SK-N-SH (cell line): ENCODE measurements at regions not wholly inside any gene's neighbourhood (a gene's known extent, or its start where the extent isn't known, plus 50 kb on each side); places are given as distances from the start of the nearest gene placed in this dataset.

Experiments
- CTCF ChIA-PET: fragments of 300-600, 350-600 bp; formaldehyde crosslinking; extraction: SDS; loops from one replicate; lab custom pipeline; 2021; lab: Yijun Ruan, JAX
- POLR2A ChIA-PET: fragments of 350-600 bp; sonication (Branson Sonifier 250); formaldehyde crosslinking; extraction: SDS; loops from one replicate; lab custom pipeline; 2020; ENCODE audit warnings: antibody characterized with exemption, inconsistent platforms; lab: Yijun Ruan, JAX
- DNase-seq: peaks from one replicate; pipeline ENCODE4 v3.0.0; 2012
- H2AFZ ChIP-seq: fragments of 200-600 bp; sonication (generic); 2 replicates; pipeline ENCODE4 v1.8.1; 2016; ENCODE audit warnings: antibody characterized with exemption, mild to moderate bottlenecking, low read depth
- H3F3A ChIP-seq: fragments of 200-600 bp; sonication (generic); replicated peaks from 2 replicates; pipeline ENCODE3; 2016; ENCODE audit warnings: antibody characterized with exemption, mild to moderate bottlenecking; ENCODE audit not compliant: insufficient read depth
- H3K27ac ChIP-seq, 2 experiments: fragments of 200-500 bp in 1 of 2; fragments of 200-600 bp in 1 of 2; sonication (Bioruptor generic) in 1 of 2; sonication (generic), shearing (Covaris generic) in 1 of 2; 2 replicates each; pipeline versions ENCODE4 v1.5.1 to v1.6.1; 2014 to 2016; ENCODE audit warnings: low read depth in 2 of 2, inconsistent platforms in 1 of 2, low read length in 1 of 2, mild to moderate bottlenecking in 1 of 2, mixed read lengths in 1 of 2
- H3K27me3 ChIP-seq: fragments of 200-600 bp; sonication (generic), shearing (Covaris generic); 2 replicates; pipeline ENCODE4 v1.6.1; 2016; ENCODE audit warnings: mixed run types; ENCODE audit not compliant: insufficient read depth
- H3K36me3 ChIP-seq, 2 experiments: fragments of 200-500 bp in 1 of 2; fragments of 200-600 bp in 1 of 2; sonication (Bioruptor generic) in 1 of 2; sonication (generic) in 1 of 2; replicated peaks in 1 of 2; 2 replicates each; pipeline versions ENCODE3 to v1.5.1; 2014 to 2016; ENCODE audit warnings: low read length in 1 of 2, mild to moderate bottlenecking in 1 of 2; ENCODE audit not compliant: insufficient read depth in 2 of 2, control insufficient read depth in 1 of 2
- H3K4me1 ChIP-seq, 2 experiments: fragments of 200-500 bp in 1 of 2; fragments of 200-600 bp in 1 of 2; sonication (Bioruptor generic) in 1 of 2; sonication (generic), shearing (Covaris generic) in 1 of 2; 2 replicates each; pipeline versions ENCODE4 v1.5.1 to v1.6.1; 2014 to 2016; ENCODE audit warnings: low read depth in 1 of 2, low read length in 1 of 2, mixed run types in 1 of 2; ENCODE audit not compliant: insufficient read depth in 2 of 2, control insufficient read depth in 1 of 2
- H3K4me2 ChIP-seq: fragments of 200-600 bp; sonication (generic), shearing (Covaris generic); 2 replicates; pipeline ENCODE4 v1.6.1; 2017; ENCODE audit warnings: mixed run types
- H3K4me3 ChIP-seq, 2 experiments: fragments of 200-500 bp in 1 of 2; fragments of 200-600 bp in 1 of 2; sonication (Bioruptor generic) in 1 of 2; sonication (generic), shearing (Covaris generic) in 1 of 2; 2 replicates each; pipeline versions ENCODE4 v1.5.1 to v1.8.1; 2014 to 2016; ENCODE audit warnings: low read depth in 2 of 2, inconsistent platforms in 1 of 2, low read length in 1 of 2, mild to moderate bottlenecking in 1 of 2, mixed read lengths in 1 of 2, moderate library complexity in 1 of 2
- H3K79me2 ChIP-seq: fragments of 200-600 bp; sonication (generic); 2 replicates; pipeline ENCODE4 v1.8.1; 2017; ENCODE audit warnings: mild to moderate bottlenecking; ENCODE audit not compliant: insufficient read depth
- H3K9ac ChIP-seq: fragments of 200-600 bp; sonication (generic); 2 replicates; pipeline ENCODE4 v1.6.1; 2017; ENCODE audit warnings: mixed run types
- H3K9me2 ChIP-seq: fragments of 200-600 bp; sonication (generic); 2 replicates; pipeline ENCODE4 v1.6.1; 2017; ENCODE audit warnings: mixed run types
- H3K9me3 ChIP-seq: fragments of 200-600 bp; sonication (generic); 2 replicates; pipeline ENCODE4 v1.6.1; 2017; ENCODE audit warnings: mixed run types, mild to moderate bottlenecking, moderate library complexity
- H4K20me1 ChIP-seq: fragments of 200-600 bp; sonication (generic); 2 replicates; pipeline ENCODE4 v1.6.1; 2017; ENCODE audit warnings: mild to moderate bottlenecking, mixed run types; ENCODE audit not compliant: insufficient read depth
- ELF1 ChIP-seq: IDR thresholded peaks from 2 replicates; pipeline ENCODE4 v1.4.0; 2012
- EP300 ChIP-seq, 2 experiments: IDR thresholded peaks; 2 replicates each; pipeline versions ENCODE4 v1.4.0 to v1.6.1; 2012; ENCODE audit warnings: borderline replicate concordance in 1 of 2, low read depth in 1 of 2, low read length in 1 of 2
- FOXJ3 ChIP-seq: sonication (generic); formaldehyde crosslinking; IDR thresholded peaks from 2 replicates; pipeline ENCODE4 v1.5.1; 2020; ENCODE audit warnings: mild to moderate bottlenecking, missing genetic modification reagents
- GABPA ChIP-seq: IDR thresholded peaks from 2 replicates; pipeline ENCODE4 v1.4.0; 2012; ENCODE audit warnings: low read depth, mild to moderate bottlenecking
- GATA2 ChIP-seq: sonication (generic); formaldehyde crosslinking; IDR thresholded peaks from 2 replicates; pipeline ENCODE4 v1.5.0; 2020; ENCODE audit warnings: mild to moderate bottlenecking, missing genetic modification reagents
- JUND ChIP-seq: IDR thresholded peaks from 2 replicates; pipeline ENCODE4 v1.4.0; 2012
- MEF2A ChIP-seq: IDR thresholded peaks from 2 replicates; pipeline ENCODE4 v1.4.0; 2012; ENCODE audit warnings: low read depth, borderline replicate concordance
- RAD21 ChIP-seq: IDR thresholded peaks from 2 replicates; pipeline ENCODE4 v1.6.1; 2012; ENCODE audit warnings: mild to moderate bottlenecking, low read length
- REST ChIP-seq: IDR thresholded peaks from 2 replicates; pipeline ENCODE4 v1.6.1; 2012; ENCODE audit warnings: mild to moderate bottlenecking, low read depth, low read length, moderate library complexity
- RFX5 ChIP-seq: IDR thresholded peaks from 2 replicates; pipeline ENCODE4 v1.6.1; 2012; ENCODE audit warnings: mild to moderate bottlenecking, improper control_type of control experiment, low read length
- SIN3A ChIP-seq: IDR thresholded peaks from 2 replicates; pipeline ENCODE4 v1.6.1; 2012; ENCODE audit warnings: low read depth, mild to moderate bottlenecking, low read length, moderate library complexity, borderline replicate concordance
- SMC3 ChIP-seq: IDR thresholded peaks from 2 replicates; pipeline ENCODE4 v1.6.1; 2012; ENCODE audit warnings: low read depth, low read length, improper control_type of control experiment
- TAF1 ChIP-seq: IDR thresholded peaks from 2 replicates; pipeline ENCODE4 v1.6.1; 2012; ENCODE audit warnings: low read depth, mild to moderate bottlenecking, low read length, moderate library complexity, borderline replicate concordance
- TCF12 ChIP-seq: IDR thresholded peaks from 2 replicates; pipeline ENCODE4 v1.4.0; 2012
- TEAD4 ChIP-seq: IDR thresholded peaks from 2 replicates; pipeline ENCODE4 v1.4.0; 2012; ENCODE audit warnings: mild to moderate bottlenecking, borderline replicate concordance; ENCODE audit not compliant: insufficient read depth
- USF1 ChIP-seq: IDR thresholded peaks from 2 replicates; pipeline ENCODE4 v1.4.0; 2012; ENCODE audit warnings: low read depth, borderline replicate concordance
- YY1 ChIP-seq: IDR thresholded peaks from 2 replicates; pipeline ENCODE4 v1.4.0; 2012; ENCODE audit warnings: low read depth, mild to moderate bottlenecking
- WGBS: methylation state at CpG from one replicate; pipeline ENCODE4 v1.1.6; 2017; ENCODE audit warnings: low lambda C conversion rate; 5-methylcytosine and 5-hydroxymethylcytosine counted together
- TF ChIP-seq, protein P1 (sequence below): IDR thresholded peaks from 2 replicates; pipeline ENCODE4 v1.4.0; 2012; ENCODE audit warnings: low read depth

DNA sequence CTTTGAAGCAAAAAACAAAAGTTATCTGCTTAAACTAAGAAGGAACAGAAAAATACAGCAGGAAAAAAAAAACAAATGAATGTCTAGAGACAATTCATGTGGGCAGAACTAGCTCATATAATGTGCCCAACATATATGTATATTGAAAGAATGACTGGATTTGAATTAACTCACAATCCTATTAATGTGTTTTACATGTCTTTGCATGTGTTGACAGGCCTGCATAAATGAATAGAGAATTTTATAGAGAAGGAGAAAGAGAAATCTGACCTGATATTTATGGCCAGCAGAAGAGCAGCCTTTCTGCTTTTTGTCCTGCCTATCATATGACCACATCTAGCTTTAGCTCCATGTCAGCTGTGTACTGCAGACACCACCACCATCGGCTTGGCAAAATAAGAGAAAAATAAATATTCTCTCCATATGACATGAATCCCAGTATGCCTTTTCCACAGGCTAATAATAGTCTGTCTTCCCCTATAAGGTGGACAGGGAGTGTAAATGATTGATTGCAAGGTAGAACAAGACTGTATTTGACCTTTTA lies 171.5 kb upstream of the PALMD start:
- H3K9me2 ChIP-seq = no peaks in the 10 kb centered on the region
- whole genome bisulfite sequencing = 39% methylated on average over 1 of the region's 1 CpG
- H2AFZ ChIP-seq = no peak overlapping the region
- H3K79me2 ChIP-seq = no peaks in the 10 kb centered on the region
- DNase-seq = no peak
- H3F3A ChIP-seq = no peaks in the 10 kb centered on the region
- peaks cover 0 to 4% of the 10 kb centered on the region in 2 experiments; a peak in 2 of 4 replicates for H3K4me1 ChIP-seq
- no peaks in the 10 kb centered on the region for H4K20me1 ChIP-seq
- TF ChIP-seq GATA2 (peak; percentile 41; the same call in 1 of the 2 replicates), GABPA (no peak), TCF12 (peak; percentile 20; the same call in 1 of the 2 replicates)
- no peaks in the 10 kb centered on the region for H3K27me3 ChIP-seq
- H3K36me3 ChIP-seq = no peaks in the 10 kb centered on the region
- CTCF ChIA-PET = interaction anchor here (0.8 to 2.8 kb wide), 2 partner anchors 211 to 294 kb away, joined by 3 to 9 read pairs; no protein-coding TSS in a partner anchor
- H3K4me2 ChIP-seq = no peak overlapping the region
- no peak overlapping the region for H3K4me3 ChIP-seq
- POLR2A ChIA-PET = no interaction called here
- peak overlapping the region in 1 of 2 experiments; percentile 39; a peak in 2 of 4 replicates for H3K27ac ChIP-seq
- no peak overlapping the region for H3K9ac ChIP-seq
- no peaks in the 10 kb centered on the region for H3K9me3 ChIP-seq

- POLR2A ChIA-PET = no interaction called here
- Histone ChIP-seq H3K9me2 (no peaks in the 10 kb centered on the region), H3F3A (no peaks in the 10 kb centered on the region), H2AFZ (no peak overlapping the region), H3K9ac (no peak overlapping the region), H3K4me2 (no peak overlapping the region), H3K4me1 (peaks cover 0 to 4% of the 10 kb centered on the region in 2 experiments; a peak in 2 of 4 replicates), H3K27me3 (no peaks in the 10 kb centered on the region), H4K20me1 (no peaks in the 10 kb centered on the region), H3K36me3 (no peaks in the 10 kb centered on the region), H3K27ac (no peak overlapping the region), H3K79me2 (no peaks in the 10 kb centered on the region), H3K4me3 (no peak overlapping the region), H3K9me3 (no peaks in the 10 kb centered on the region)
- no peak for DNase-seq
- CTCF ChIA-PET = interaction anchor here (1.3 to 2.8 kb wide), 2 partner anchors 11 to 295 kb away, joined by 4 to 9 read pairs; no protein-coding TSS in a partner anchor
- WGBS = 79% methylated on average over 3 of the region's 3 CpGs
- TF ChIP-seq MEF2A (no peak), SMC3 (no peak), RFX5 (no peak), SIN3A (no peak), FOXJ3 (CRISPR knock-in tag) (no peak), USF1 (no peak), YY1 (no peak), JUND (no peak), REST (no peak), TAF1 (no peak), ELF1 (no peak), EP300 (IDR thresholded peaks at IDR 0.05; ENCODE audit: borderline replicate concordance in 1 of 2, low read depth in 1 of 2, low read length in 1 of 2) (no peak), TEAD4 (no peak), RAD21 (no peak)
- TF ChIP-seq, protein P1, sequence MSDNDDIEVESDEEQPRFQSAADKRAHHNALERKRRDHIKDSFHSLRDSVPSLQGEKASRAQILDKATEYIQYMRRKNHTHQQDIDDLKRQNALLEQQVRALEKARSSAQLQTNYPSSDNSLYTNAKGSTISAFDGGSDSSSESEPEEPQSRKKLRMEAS = no peak
These were observed 169.9 kb upstream of the PALMD start for GRCh38 chr1:99476058-99476457.
